ENCODE measurements at regions not wholly inside any gene's neighbourhood (a gene's known extent, or its start where the extent isn't known, plus 50 kb on each side); places are given as distances from the start of the nearest gene placed in this dataset.

DNA sequence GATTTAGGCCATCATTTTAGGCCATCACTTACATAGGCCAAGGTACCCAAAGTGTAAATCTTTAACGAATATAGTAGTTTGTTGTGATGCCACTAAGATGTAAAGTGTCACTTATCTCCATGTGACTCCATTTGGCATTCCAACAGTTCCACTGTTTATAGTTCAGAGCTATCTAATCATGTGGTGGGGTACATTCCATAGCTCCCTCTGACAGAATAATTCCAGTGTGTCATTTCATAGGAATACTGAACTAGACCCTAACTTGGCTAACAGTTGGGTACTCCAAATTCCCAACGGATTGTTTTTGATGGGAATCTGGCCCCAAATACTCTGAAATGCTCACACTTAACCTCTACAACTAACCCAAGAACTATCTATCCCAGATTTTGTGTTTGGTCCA, 76.7 kb upstream of the FST start:
- TF ChIP-seq TAF1 (IDR thresholded peaks at IDR 0.05; ENCODE audit: borderline replicate concordance, low read depth, low read length) (no peak), POLR2A (IDR thresholded peaks at IDR 0.05; ENCODE audit: low read depth, low read length) (no peak)
